NCI-H2196 (cell line): ENCODE measurements at regions not wholly inside any gene's neighbourhood (a gene's known extent, or its start where the extent isn't known, plus 50 kb on each side); places are given as distances from the start of the nearest gene placed in this dataset.
"Not testable (repeated sequence)": the region's sequence is repeated elsewhere in the genome, so short reads cannot be mapped to it uniquely, and the experiment has no call there.

Experiments
- DNase-seq: peaks from one replicate; lab custom pipeline; 2025; ENCODE audit not compliant: unreplicated experiment; lab: John Stamatoyannopoulos, UW

GRCh38 chrX:30008031-30008430 lies 207.3 kb upstream of the MAGEB2 start:
- no peak for DNase-seq

- DNase-seq, result no peak
Measured at GRCh38 chrX:30010471-30010870, 204.9 kb upstream of the MAGEB2 start.

- no peak for DNase-seq
Measured at GRCh38 chrX:30015440-30015839, 199.9 kb upstream of the MAGEB2 start.

GRCh38 chrX:30027636-30028035 lies 187.7 kb upstream of the MAGEB2 start:
- DNase-seq, result no peak

GRCh38 chrX:30036406-30036805 lies 179.0 kb upstream of the MAGEB2 start:
- not testable (repeated sequence) for DNase-seq

- DNase-seq, result no peak
Measured at GRCh38 chrX:30039768-30040167, 175.6 kb upstream of the MAGEB2 start.

GRCh38 chrX:30060718-30061117 lies 154.6 kb upstream of the MAGEB2 start:
- DNase-seq, result no peak

- no peak for DNase-seq
Measured at GRCh38 chrX:30065226-30065625, 150.1 kb upstream of the MAGEB2 start.

- DNase-seq, result no peak
Measured at GRCh38 chrX:30067677-30068076, 147.7 kb upstream of the MAGEB2 start.

- no peak for DNase-seq
Measured at GRCh38 chrX:30085571-30085970, 129.8 kb upstream of the MAGEB2 start.

GRCh38 chrX:30111431-30111830 lies 103.9 kb upstream of the MAGEB2 start:
- no peak for DNase-seq

- peak; percentile 2 for DNase-seq
Measured at GRCh38 chrX:30141966-30142365, 73.4 kb upstream of the MAGEB2 start.

GRCh38 chrX:30144221-30144620 lies 71.1 kb upstream of the MAGEB2 start:
- DNase-seq, result no peak

- DNase-seq, result no peak
Measured at GRCh38 chrX:30144971-30145731, 70.2 kb upstream of the MAGEB2 start.

GRCh38 chrX:30147996-30148643 lies 67.2 kb upstream of the MAGEB2 start:
- DNase-seq, result no peak

GRCh38 chrX:30149206-30149605 lies 66.2 kb upstream of the MAGEB2 start:
- not testable (repeated sequence) for DNase-seq

GRCh38 chrX:30150196-30150895 lies 65.0 kb upstream of the MAGEB2 start:
- no peak for DNase-seq

- no peak for DNase-seq
Measured at GRCh38 chrX:30151964-30152363, 63.4 kb upstream of the MAGEB2 start.

GRCh38 chrX:30153175-30153880 lies 62.0 kb upstream of the MAGEB2 start:
- no peak for DNase-seq

GRCh38 chrX:30153881-30154260 lies 61.5 kb upstream of the MAGEB2 start:
- DNase-seq, result no peak

- no peak for DNase-seq
Measured at GRCh38 chrX:30156009-30156408, 59.4 kb upstream of the MAGEB2 start.
